Kidney (tissue), 13 donors: ENCODE measurements at regions not wholly inside any gene's neighbourhood (a gene's known extent, or its start where the extent isn't known, plus 50 kb on each side); places are given as distances from the start of the nearest gene placed in this dataset.

Source experiments
- DNase-seq, 5 donors: peaks; one replicate each; pipeline ENCODE4 v3.0.0-alpha.2; 2013 to 2020
- FAIRE-seq: peaks from 2 replicates; lab custom pipeline; 2012; peaks lifted over from hg19 to GRCh38; lab: Jason Lieb, UNC
- H3K27ac ChIP-seq, 2 donors: one replicate each; pipeline ENCODE4 v1.7.0; 2013; ENCODE audit warnings: low read depth in 2 of 2, low read length in 2 of 2, inconsistent platforms in 1 of 2
- H3K27me3 ChIP-seq: one replicate; pipeline ENCODE4 v1.7.1; 2013; ENCODE audit warnings: low read length, inconsistent platforms; ENCODE audit not compliant: control insufficient read depth, insufficient read depth
- H3K36me3 ChIP-seq, 3 donors: one replicate each; pipeline versions ENCODE4 v1.7.0 to v1.7.1; 2013; ENCODE audit warnings: low read length in 3 of 3, control low read depth in 1 of 3, inconsistent platforms in 1 of 3; ENCODE audit not compliant: insufficient read depth in 3 of 3, control insufficient read depth in 2 of 3
- H3K4me1 ChIP-seq, 3 donors: one replicate each; pipeline versions ENCODE4 v1.7.0 to v1.7.1; 2013; ENCODE audit warnings: low read length in 3 of 3, inconsistent platforms in 1 of 3, low read depth in 1 of 3; ENCODE audit not compliant: control insufficient read depth in 2 of 3, insufficient read depth in 2 of 3
- H3K4me3 ChIP-seq, 3 donors: one replicate each; pipeline versions ENCODE4 v1.7.0 to v1.8.1; 2013; ENCODE audit warnings: low read length in 3 of 3, control low read depth in 1 of 3, inconsistent platforms in 1 of 3
- H3K9ac ChIP-seq, 3 donors: one replicate each; pipeline versions ENCODE4 v1.7.0 to v1.7.1; 2013; ENCODE audit warnings: low read length in 3 of 3, control low read depth in 1 of 3, inconsistent platforms in 1 of 3
- H3K9me3 ChIP-seq, 3 donors: one replicate each; pipeline versions ENCODE4 v1.7.0 to v1.7.1; 2013; ENCODE audit warnings: low read length in 3 of 3, control low read depth in 1 of 3, inconsistent platforms in 1 of 3; ENCODE audit not compliant: control insufficient read depth in 2 of 3, insufficient read depth in 1 of 3
- CTCF ChIP-seq: IDR thresholded peaks from 3 replicates; pipeline ENCODE4 v1.5.1; 2012; ENCODE audit warnings: mild to moderate bottlenecking, moderate library complexity, borderline replicate concordance; ENCODE audit not compliant: insufficient read depth; ENCODE audit errors: extremely low read depth
- intact Hi-C: fragments of 100-400 bp; cut with DNase I; formaldehyde crosslinking; loops from one replicate; pipeline ENCODE4 v1.11.1; 2022
- donor health status: control.
- donor health status: control.
- donor health status: control.
- donor health status: control.
- donor health status: control.
- donor health status: DM: yes; HTN: yes; CAD: no.
- donor health status: Normal renal cell carcinoma (clear cell type).

- no peak for DNase-seq
- Histone ChIP-seq H3K36me3 (no peaks in the 10 kb centered on the region), H3K27ac (no peak overlapping the region), H3K4me3 (no peak overlapping the region), H3K9ac (no peak overlapping the region), H3K27me3 (no peaks in the 10 kb centered on the region), H3K4me1 (peaks cover 0 to 3% (median 0%) of the 10 kb centered on the region in 3 donors), H3K9me3 (no peaks in the 10 kb centered on the region)
- intact Hi-C loops = no loop called here
- FAIRE-seq = no peak
- TF ChIP-seq CTCF = no peak
These were observed 280.6 kb upstream of the PRDM1 start for GRCh38 chr6:105805501-105806023.

- Histone ChIP-seq H3K36me3 (no peaks in the 10 kb centered on the region), H3K27me3 (no peaks in the 10 kb centered on the region), H3K4me1 (no peaks in the 10 kb centered on the region), H3K27ac (no peak overlapping the region), H3K9ac (no peak overlapping the region), H3K4me3 (no peak overlapping the region), H3K9me3 (no peaks in the 10 kb centered on the region)
- intact Hi-C loops = no loop called here
- FAIRE-seq (no peak), DNase-seq (no peak)
- no peak for TF ChIP-seq CTCF
These were observed 281.7 kb upstream of the PRDM1 start for GRCh38 chr6:105804424-105804823.

DNA sequence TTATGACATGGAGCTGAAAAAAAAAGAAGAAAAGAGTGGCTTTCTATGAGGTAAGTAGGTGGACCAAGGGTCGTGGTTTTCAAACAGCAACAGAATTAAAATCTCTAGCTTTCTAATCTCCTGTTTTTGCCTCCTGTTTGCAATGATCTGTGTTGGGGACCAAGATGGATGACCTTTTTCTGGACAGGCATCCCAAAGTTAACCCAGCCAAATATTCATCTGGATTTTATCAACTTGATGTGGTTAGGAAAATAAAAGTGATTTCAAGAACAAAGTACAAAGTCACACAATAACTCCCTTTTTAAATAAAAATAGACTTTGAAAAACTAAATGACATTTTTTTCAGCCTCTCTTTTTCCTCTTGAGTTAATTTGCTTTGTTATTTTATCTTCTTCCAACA, 282.1 kb upstream of the PRDM1 start:
- no peaks in the 10 kb centered on the region for H3K36me3 ChIP-seq
- intact Hi-C loops = no loop called here
- no peak for FAIRE-seq
- no peak overlapping the region for H3K9ac ChIP-seq
- no peaks in the 10 kb centered on the region for H3K27me3 ChIP-seq
- no peak overlapping the region for H3K4me3 ChIP-seq
- TF ChIP-seq CTCF = no peak
- H3K4me1 ChIP-seq = no peaks in the 10 kb centered on the region
- H3K9me3 ChIP-seq = no peaks in the 10 kb centered on the region
- no peak overlapping the region for H3K27ac ChIP-seq
- DNase-seq = no peak

DNA sequence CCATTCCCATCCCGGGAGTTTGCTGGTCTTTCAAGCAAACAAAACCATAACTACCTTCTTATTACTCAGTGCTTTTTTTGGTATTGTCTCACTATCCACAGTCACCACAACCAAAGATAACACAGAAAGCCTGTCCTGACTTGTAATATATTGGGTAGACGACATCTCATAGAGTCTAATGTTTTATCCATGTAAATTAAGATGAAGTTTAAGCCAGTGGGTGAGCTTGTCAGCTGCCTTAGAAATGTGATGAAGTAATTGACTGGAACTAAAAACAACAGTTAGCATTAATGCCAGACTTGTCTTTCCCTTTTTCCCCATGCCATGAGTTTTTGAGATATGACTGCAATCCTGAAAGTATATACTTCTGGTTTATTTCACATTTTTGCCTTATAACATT, 282.7 kb upstream of the PRDM1 start:
- no peaks in the 10 kb centered on the region for H3K9me3 ChIP-seq
- no peaks in the 10 kb centered on the region for H3K27me3 ChIP-seq
- TF ChIP-seq CTCF = no peak
- FAIRE-seq (no peak), DNase-seq (no peak)
- no peak overlapping the region for H3K4me3 ChIP-seq
- no peak overlapping the region for H3K9ac ChIP-seq
- H3K4me1 ChIP-seq = no peaks in the 10 kb centered on the region
- H3K27ac ChIP-seq = no peak overlapping the region
- intact Hi-C loops = no loop called here
- no peaks in the 10 kb centered on the region for H3K36me3 ChIP-seq
